ENCODE measurements at regions not wholly inside any gene's neighbourhood (a gene's known extent, or its start where the extent isn't known, plus 50 kb on each side); places are given as distances from the start of the nearest gene placed in this dataset.

- TF ChIP-seq TAF1 (IDR thresholded peaks at IDR 0.05; ENCODE audit: borderline replicate concordance, low read depth, low read length) (no peak), POLR2AphosphoS5 (IDR thresholded peaks at IDR 0.05; ENCODE audit: low read depth, low read length) (no peak), POLR2A (IDR thresholded peaks at IDR 0.05; ENCODE audit: low read depth, low read length) (no peak)
These were observed 293.4 kb upstream of the MSX2 start for GRCh38 chr5:174430940-174431339.

Data from GM12892 (cell line).